OCI-LY1 (cell line): ENCODE measurements at regions not wholly inside any gene's neighbourhood (a gene's known extent, or its start where the extent isn't known, plus 50 kb on each side); places are given as distances from the start of the nearest gene placed in this dataset.
A peak's percentile ranks its signal among the peaks of the same experiment; 100 is the strongest.

ENCODE experiments used
- H2AFZ ChIP-seq: fragments of 200-600 bp; sonication (generic), shearing (Covaris generic); 2 replicates; pipeline ENCODE4 v1.6.0; 2014; ENCODE audit warnings: antibody characterized with exemption, mild to moderate bottlenecking, low read length
- H3F3A ChIP-seq: fragments of 200-600 bp; sonication (generic), shearing (Covaris generic); 2 replicates; pipeline ENCODE4 v1.6.0; 2014; ENCODE audit warnings: mild to moderate bottlenecking, antibody characterized with exemption, low read length, moderate library complexity; ENCODE audit not compliant: insufficient read depth
- H3K27ac ChIP-seq: fragments of 200-600 bp; sonication (generic); 2 replicates; pipeline ENCODE4 v1.5.1; 2014; ENCODE audit warnings: low read length, mixed run types, mild to moderate bottlenecking, low read depth; ENCODE audit not compliant: poor library complexity, severe bottlenecking
- H3K27me3 ChIP-seq: fragments of 200-600 bp; sonication (generic); 2 replicates; pipeline ENCODE4 v1.6.0; 2014; ENCODE audit warnings: antibody characterized with exemption, mild to moderate bottlenecking, low read length, moderate library complexity; ENCODE audit not compliant: insufficient read depth
- H3K36me3 ChIP-seq: fragments of 200-600 bp; sonication (generic); 2 replicates; pipeline ENCODE4 v1.6.1; 2014; ENCODE audit warnings: mild to moderate bottlenecking, antibody characterized with exemption, low read length, moderate library complexity, mixed read lengths; ENCODE audit not compliant: insufficient read depth
- H3K4me1 ChIP-seq: fragments of 200-600 bp; sonication (generic); 2 replicates; pipeline ENCODE4 v1.5.1; 2014; ENCODE audit warnings: mild to moderate bottlenecking, low read length, moderate library complexity; ENCODE audit not compliant: insufficient read depth, severe bottlenecking
- H3K4me2 ChIP-seq: fragments of 200-600 bp; sonication (generic), shearing (Covaris generic); 2 replicates; pipeline ENCODE4 v1.6.1; 2014; ENCODE audit warnings: low read length
- H3K4me3 ChIP-seq: fragments of 200-600 bp; sonication (generic); 2 replicates; pipeline ENCODE4 v1.5.1; 2014; ENCODE audit warnings: low read length, low read depth, mild to moderate bottlenecking, mixed read lengths; ENCODE audit not compliant: poor library complexity, severe bottlenecking
- H3K79me2 ChIP-seq: fragments of 200-600 bp; shearing (Covaris generic); 2 replicates; pipeline ENCODE4 v1.6.1; 2016; ENCODE audit warnings: mixed run types, low read length, mixed read lengths; ENCODE audit not compliant: insufficient read depth
- H3K9ac ChIP-seq: fragments of 200-600 bp; sonication (generic), shearing (Covaris generic); 2 replicates; pipeline ENCODE4 v1.6.1; 2014; ENCODE audit warnings: mild to moderate bottlenecking, low read length, mixed read lengths
- H3K9me2 ChIP-seq: fragments of 200-600 bp; sonication (generic), shearing (Covaris generic); 2 replicates; pipeline ENCODE4 v1.6.1; 2014; ENCODE audit warnings: low read depth, mild to moderate bottlenecking, low read length, mixed read lengths
- H3K9me3 ChIP-seq: fragments of 200-600 bp; shearing (Covaris generic); 2 replicates; pipeline ENCODE4 v1.6.1; 2014; ENCODE audit warnings: low read length, mixed read lengths
- H4K20me1 ChIP-seq: fragments of 200-600 bp; sonication (generic), shearing (Covaris generic); 2 replicates; pipeline ENCODE4 v1.6.0; 2016; ENCODE audit warnings: mild to moderate bottlenecking, low read length; ENCODE audit not compliant: insufficient read depth
- CTCF ChIP-seq: fragments of 200-600 bp; sonication (generic), shearing (Covaris generic); IDR thresholded peaks from 2 replicates; pipeline ENCODE4 v1.5.1; 2017; ENCODE audit warnings: mild to moderate bottlenecking, antibody characterized with exemption, low read length, moderate library complexity, mixed read lengths
- EZH2 ChIP-seq: fragments of 200-600 bp; sonication (generic), shearing (Covaris generic); IDR thresholded peaks from 2 replicates; pipeline ENCODE4 v1.8.0; 2017; ENCODE audit warnings: borderline replicate concordance, mixed run types, mild to moderate bottlenecking, antibody characterized with exemption, low read length, moderate library complexity, mixed read lengths

DNA sequence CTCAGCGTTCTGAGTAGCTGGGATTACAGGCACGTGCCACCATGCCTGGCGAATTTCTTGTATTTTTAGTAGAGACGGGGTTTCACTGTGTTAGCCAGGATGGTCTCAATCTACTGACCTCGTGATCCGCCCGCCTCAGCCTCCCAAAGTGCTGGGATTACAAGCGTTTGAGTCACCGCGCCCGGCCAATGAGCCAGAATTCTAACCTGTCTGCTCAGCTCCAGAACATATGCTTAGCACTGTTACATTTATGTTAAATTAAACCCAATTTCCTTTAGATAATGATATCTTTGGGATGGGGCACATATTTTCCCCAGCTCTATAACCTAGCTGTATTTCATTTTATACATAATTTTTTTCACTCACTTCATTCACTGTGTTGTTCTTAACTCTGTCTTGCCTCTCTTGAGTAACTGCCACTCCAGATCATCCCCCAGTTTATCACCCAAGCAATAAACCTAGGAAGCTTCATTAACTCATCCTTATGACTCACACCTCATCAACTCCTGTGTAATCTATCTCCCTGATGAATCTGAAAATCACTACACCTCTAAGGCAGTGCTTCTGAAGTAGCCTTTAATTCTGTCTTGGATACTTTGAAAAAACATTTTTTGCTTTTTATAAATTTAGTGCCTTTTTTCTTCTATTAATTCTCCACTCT lies 559.7 kb upstream of the ZWINT start:
- Histone ChIP-seq H3K27ac (no peak overlapping the region), H3K4me1 (no peaks in the 10 kb centered on the region), H3K4me3 (no peak overlapping the region), H3K4me2 (no peak overlapping the region), H3K79me2 (no peaks in the 10 kb centered on the region), H3K27me3 (no peaks in the 10 kb centered on the region), H2AFZ (no peak overlapping the region), H3K9me2 (no peaks in the 10 kb centered on the region), H4K20me1 (no peaks in the 10 kb centered on the region), H3F3A (no peaks in the 10 kb centered on the region), H3K9ac (no peak overlapping the region), H3K36me3 (no peaks in the 10 kb centered on the region), H3K9me3 (peaks cover 2% of the 10 kb centered on the region; the same call in 1 of the 2 replicates)
- no peak for TF ChIP-seq CTCF
- TF ChIP-seq EZH2, result no peak

GRCh38 chr10:56912043-56912442 lies 551.0 kb upstream of the ZWINT start:
- Histone ChIP-seq H4K20me1 (no peaks in the 10 kb centered on the region), H3K4me1 (no peaks in the 10 kb centered on the region), H3K9ac (no peak overlapping the region), H2AFZ (no peak overlapping the region), H3K79me2 (no peaks in the 10 kb centered on the region), H3K4me2 (no peak overlapping the region), H3K9me2 (no peaks in the 10 kb centered on the region), H3K4me3 (no peak overlapping the region), H3F3A (no peaks in the 10 kb centered on the region), H3K27me3 (no peaks in the 10 kb centered on the region), H3K9me3 (no peaks in the 10 kb centered on the region), H3K36me3 (no peaks in the 10 kb centered on the region), H3K27ac (no peak overlapping the region)
- no peak for TF ChIP-seq EZH2
- no peak for TF ChIP-seq CTCF

- Histone ChIP-seq H2AFZ (peak overlapping the region; percentile 65; the same call in 1 of the 2 replicates), H3K9me3 (no peaks in the 10 kb centered on the region), H3K36me3 (no peaks in the 10 kb centered on the region), H3K9me2 (no peaks in the 10 kb centered on the region), H3K9ac (no peak overlapping the region), H3K27ac (no peak overlapping the region), H3K4me2 (no peak overlapping the region), H3F3A (no peaks in the 10 kb centered on the region), H4K20me1 (no peaks in the 10 kb centered on the region), H3K4me1 (no peaks in the 10 kb centered on the region), H3K4me3 (no peak overlapping the region), H3K27me3 (no peaks in the 10 kb centered on the region), H3K79me2 (no peaks in the 10 kb centered on the region)
- TF ChIP-seq CTCF (no peak), EZH2 (no peak)
Observed at GRCh38 chr10:56905051-56905450, 544.0 kb upstream of the ZWINT start.
